Nephron progenitor cell (in vitro differentiated cells): ENCODE measurements at regions not wholly inside any gene's neighbourhood (a gene's known extent, or its start where the extent isn't known, plus 50 kb on each side); places are given as distances from the start of the nearest gene placed in this dataset.

Experiments
- DNase-seq: peaks from one replicate; pipeline ENCODE4 v3.0.0; 2021
- H3K27ac Mint-ChIP-seq: 2 replicates; pipeline ENCODE4 v1.8.0; 2021; ENCODE audit warnings: mild to moderate bottlenecking, moderate library complexity, mixed read lengths
- H3K27me3 Mint-ChIP-seq: 2 replicates; pipeline ENCODE4 v1.8.0; 2021; ENCODE audit warnings: mild to moderate bottlenecking, low read depth, mixed read lengths; ENCODE audit not compliant: poor library complexity
- H3K36me3 Mint-ChIP-seq: 2 replicates; pipeline ENCODE4 v1.8.0; 2021; ENCODE audit warnings: low read depth, mixed read lengths
- H3K4me1 Mint-ChIP-seq: 2 replicates; pipeline ENCODE4 v1.8.0; 2021; ENCODE audit warnings: mixed read lengths
- H3K4me3 Mint-ChIP-seq: 2 replicates; pipeline ENCODE4 v1.8.0; 2021; ENCODE audit warnings: mild to moderate bottlenecking, moderate library complexity, mixed read lengths
- H3K9me3 Mint-ChIP-seq: 2 replicates; pipeline ENCODE4 v1.8.0; 2021; ENCODE audit warnings: mild to moderate bottlenecking, moderate library complexity, mixed read lengths
- CTCF ChIP-seq: fragments of 200-600 bp; sonication (generic); IDR thresholded peaks from 2 replicates; pipeline ENCODE4 v1.5.0; 2021; ENCODE audit warnings: antibody characterized with exemption

- no peak for TF ChIP-seq CTCF
- Mint-ChIP-seq H3K9me3 (peaks cover 27% of the 10 kb centered on the region), H3K27ac (no peak overlapping the region), H3K4me1 (peaks cover 55% of the 10 kb centered on the region), H3K27me3 (peaks cover 20% of the 10 kb centered on the region), H3K36me3 (peaks cover 5% of the 10 kb centered on the region), H3K4me3 (no peak overlapping the region)
- DNase-seq = no peak
Measured at GRCh38 chr1:230501242-230501641, 75.1 kb upstream of the PGBD5 start.

- no peak overlapping the region for H3K27ac Mint-ChIP-seq
- peaks cover 5% of the 10 kb centered on the region for H3K36me3 Mint-ChIP-seq
- peaks cover 27% of the 10 kb centered on the region for H3K9me3 Mint-ChIP-seq
- peaks cover 26% of the 10 kb centered on the region for H3K27me3 Mint-ChIP-seq
- H3K4me1 Mint-ChIP-seq = peaks cover 48% of the 10 kb centered on the region
- no peak overlapping the region for H3K4me3 Mint-ChIP-seq
- no peak for DNase-seq
- no peak for TF ChIP-seq CTCF
Measured at GRCh38 chr1:230500063-230500462, 73.9 kb upstream of the PGBD5 start.

GRCh38 chr1:230499496-230499895 is 73.4 kb upstream of the PGBD5 start:
- TF ChIP-seq CTCF = no peak
- Mint-ChIP-seq H3K4me1 (peaks cover 42% of the 10 kb centered on the region), H3K27me3 (peaks cover 32% of the 10 kb centered on the region), H3K4me3 (no peak overlapping the region), H3K36me3 (peaks cover 5% of the 10 kb centered on the region), H3K9me3 (peaks cover 27% of the 10 kb centered on the region), H3K27ac (no peak overlapping the region)
- DNase-seq = no peak

GRCh38 chr1:230498704-230499103 is 72.6 kb upstream of the PGBD5 start:
- DNase-seq = no peak
- TF ChIP-seq CTCF = no peak
- H3K4me1 Mint-ChIP-seq = peaks cover 34% of the 10 kb centered on the region
- peaks cover 27% of the 10 kb centered on the region for H3K9me3 Mint-ChIP-seq
- H3K36me3 Mint-ChIP-seq = peaks cover 5% of the 10 kb centered on the region
- peaks cover 37% of the 10 kb centered on the region for H3K27me3 Mint-ChIP-seq
- H3K27ac Mint-ChIP-seq = peak overlapping the region; percentile 32
- no peak overlapping the region for H3K4me3 Mint-ChIP-seq

- Mint-ChIP-seq H3K4me1 (peaks cover 13% of the 10 kb centered on the region), H3K4me3 (no peak overlapping the region), H3K27me3 (peaks cover 44% of the 10 kb centered on the region), H3K36me3 (peaks cover 5% of the 10 kb centered on the region), H3K9me3 (peaks cover 27% of the 10 kb centered on the region), H3K27ac (no peak overlapping the region)
- no peak for TF ChIP-seq CTCF
- DNase-seq = no peak
Measured at GRCh38 chr1:230496451-230496850, 70.3 kb upstream of the PGBD5 start.

- TF ChIP-seq CTCF = no peak
- no peak overlapping the region for H3K4me3 Mint-ChIP-seq
- no peak overlapping the region for H3K27ac Mint-ChIP-seq
- peaks cover 49% of the 10 kb centered on the region for H3K27me3 Mint-ChIP-seq
- H3K4me1 Mint-ChIP-seq = peaks cover 12% of the 10 kb centered on the region
- peaks cover 5% of the 10 kb centered on the region for H3K36me3 Mint-ChIP-seq
- no peak for DNase-seq
- H3K9me3 Mint-ChIP-seq = peaks cover 27% of the 10 kb centered on the region
Measured at GRCh38 chr1:230495891-230496385, 69.8 kb upstream of the PGBD5 start.
